NCI-H1092 (cell line): ENCODE measurements at regions not wholly inside any gene's neighbourhood (a gene's known extent, or its start where the extent isn't known, plus 50 kb on each side); places are given as distances from the start of the nearest gene placed in this dataset.

ENCODE experiments used
- DNase-seq: peaks from one replicate; lab custom pipeline; 2025; lab: John Stamatoyannopoulos, UW

DNA sequence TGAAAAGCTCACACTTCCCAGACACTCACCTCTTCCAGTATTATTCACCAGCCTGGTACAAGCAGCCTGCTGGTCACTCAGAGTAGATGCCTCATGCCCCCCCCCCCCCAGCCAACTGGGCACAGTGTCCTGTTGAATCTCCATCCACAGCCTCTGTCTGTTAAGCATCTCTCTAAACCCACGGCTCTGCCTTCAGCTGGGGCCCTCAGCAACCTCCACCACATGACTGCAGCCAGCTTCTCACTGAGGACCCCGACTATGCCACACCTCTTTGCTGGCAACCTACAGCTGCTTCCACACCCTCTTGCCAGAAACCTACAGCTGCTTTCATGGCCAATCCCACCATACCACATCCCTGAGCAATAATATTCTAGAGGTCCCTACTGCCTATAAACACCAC, 113.1 kb downstream of the RHOU start:
- DNase-seq = no peak

DNA sequence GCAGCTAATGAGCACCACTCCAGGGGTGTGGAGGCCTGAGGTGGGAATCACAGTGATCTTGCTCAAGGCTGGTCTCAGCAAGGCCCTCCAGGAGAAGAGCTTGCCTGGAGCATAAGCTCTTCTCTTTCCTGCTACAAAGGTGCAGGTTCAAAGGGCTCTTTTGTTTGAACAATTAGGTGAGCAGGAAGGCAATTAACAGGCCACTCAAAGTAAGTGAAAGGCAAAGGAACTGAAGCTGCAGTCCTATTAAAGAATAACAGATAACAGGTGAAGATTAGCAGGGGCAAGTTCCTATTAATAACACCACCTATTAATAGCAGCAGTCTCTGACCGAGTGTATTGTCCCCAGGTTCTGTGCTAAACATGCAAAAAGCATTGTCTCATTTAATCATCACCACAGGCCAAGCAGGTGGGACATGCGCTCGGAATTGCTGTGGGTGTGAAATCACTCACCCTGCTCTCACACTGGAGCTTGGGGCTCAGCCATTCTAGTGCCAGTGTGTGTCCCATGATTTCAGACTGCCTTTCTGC, 113.8 kb downstream of the RHOU start:
- DNase-seq = no peak

DNA sequence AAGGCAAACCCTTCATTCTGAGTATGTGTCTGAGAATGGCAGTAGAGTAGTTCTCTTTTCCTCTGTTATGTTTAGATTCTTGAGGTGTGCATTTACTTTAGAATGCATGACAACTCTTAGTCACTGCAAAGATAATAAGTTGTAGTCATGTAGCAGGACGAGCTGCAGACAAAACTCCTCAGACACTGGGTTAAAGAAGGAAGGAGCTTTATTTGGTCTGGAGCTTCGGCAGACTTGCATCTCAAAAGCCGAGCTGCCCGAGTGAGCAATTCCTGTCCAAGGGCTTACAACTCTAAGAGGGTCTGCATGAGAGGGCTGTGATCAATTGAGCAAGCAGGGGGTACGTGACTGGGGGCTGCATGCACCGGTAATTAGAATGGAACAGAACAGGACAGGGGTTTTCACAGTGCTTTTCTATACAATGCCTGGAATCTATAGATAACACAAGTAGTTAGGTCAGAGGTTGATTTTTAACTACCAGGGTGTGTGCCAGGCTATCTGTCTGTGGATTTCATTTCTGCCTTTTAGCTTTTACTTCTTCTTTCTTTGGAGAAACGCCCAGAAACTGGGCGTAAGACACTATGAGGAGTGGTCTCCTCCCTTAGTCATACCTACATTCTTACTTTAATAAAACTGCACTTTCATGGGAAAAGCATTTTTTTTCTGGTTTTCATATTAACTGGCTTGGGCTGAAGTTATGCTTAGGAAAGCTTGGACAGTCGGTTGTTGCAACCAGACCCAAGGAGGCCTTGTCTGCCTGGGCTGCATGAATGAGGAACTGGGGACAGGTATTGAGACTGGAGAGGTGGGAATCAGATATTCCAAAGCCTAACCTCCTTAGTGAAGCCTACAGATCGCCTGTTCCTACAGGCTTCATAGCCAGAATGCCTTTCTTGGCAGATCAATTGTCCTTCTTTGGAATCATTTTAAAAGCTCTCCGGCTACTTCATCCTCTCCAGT, 115.1 kb downstream of the RHOU start:
- DNase-seq = no peak

DNA sequence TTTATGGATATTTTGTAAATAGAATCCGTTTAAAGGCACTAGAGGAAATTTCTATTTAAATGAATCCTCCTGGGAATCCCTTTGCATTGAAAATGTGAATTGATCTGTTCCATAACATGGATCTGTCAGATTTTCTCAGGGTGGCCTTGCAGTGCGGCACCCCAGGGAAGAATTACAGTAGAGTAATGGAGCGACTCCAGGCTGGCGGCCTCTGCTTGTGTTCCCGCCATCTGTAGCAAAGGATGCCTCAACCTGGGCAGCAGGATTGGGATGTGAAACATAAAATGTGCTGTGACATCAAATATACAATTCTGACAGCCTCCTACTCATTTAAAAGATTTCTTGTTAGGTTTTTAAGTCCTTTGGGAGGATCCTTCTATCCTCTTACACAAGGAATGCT, 115.9 kb downstream of the RHOU start:
- no peak for DNase-seq

DNA sequence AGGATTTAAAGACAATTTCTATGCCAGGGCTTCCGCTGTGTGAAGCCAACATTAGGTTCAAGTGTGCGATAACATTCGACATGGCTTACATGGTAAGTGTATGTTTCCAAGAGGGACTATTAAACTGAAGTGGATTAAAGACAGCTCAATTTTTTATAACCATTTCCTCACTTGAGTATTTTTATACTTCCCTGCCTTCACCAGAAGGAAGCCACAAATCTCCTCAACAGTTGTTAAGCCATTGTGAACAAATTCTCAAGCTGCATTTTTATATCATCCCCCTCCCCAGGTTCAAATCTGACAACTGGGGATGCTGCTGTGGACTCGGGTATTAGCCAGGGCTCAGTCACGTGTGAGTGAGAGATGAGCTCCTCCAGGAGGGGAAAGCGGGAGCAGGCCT, 116.3 kb downstream of the RHOU start:
- DNase-seq = no peak

DNA sequence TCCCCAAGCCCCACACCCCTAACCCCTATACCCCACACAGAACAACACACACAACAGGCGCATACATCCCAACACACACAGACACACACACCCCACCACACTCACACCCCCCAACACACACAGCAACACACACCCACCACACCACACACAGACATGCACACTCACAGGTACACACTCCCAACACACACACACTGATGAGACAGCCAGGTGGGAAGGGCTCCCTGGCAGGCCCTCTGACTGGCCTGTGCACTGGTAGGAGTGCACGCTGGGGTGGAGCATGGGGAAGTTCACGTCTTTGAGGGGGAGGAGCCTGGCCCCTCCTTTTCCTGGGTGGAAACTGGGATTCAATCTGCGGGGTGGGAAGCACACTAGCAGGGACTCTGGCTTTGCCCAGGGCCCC, 116.7 kb downstream of the RHOU start:
- no peak for DNase-seq

DNA sequence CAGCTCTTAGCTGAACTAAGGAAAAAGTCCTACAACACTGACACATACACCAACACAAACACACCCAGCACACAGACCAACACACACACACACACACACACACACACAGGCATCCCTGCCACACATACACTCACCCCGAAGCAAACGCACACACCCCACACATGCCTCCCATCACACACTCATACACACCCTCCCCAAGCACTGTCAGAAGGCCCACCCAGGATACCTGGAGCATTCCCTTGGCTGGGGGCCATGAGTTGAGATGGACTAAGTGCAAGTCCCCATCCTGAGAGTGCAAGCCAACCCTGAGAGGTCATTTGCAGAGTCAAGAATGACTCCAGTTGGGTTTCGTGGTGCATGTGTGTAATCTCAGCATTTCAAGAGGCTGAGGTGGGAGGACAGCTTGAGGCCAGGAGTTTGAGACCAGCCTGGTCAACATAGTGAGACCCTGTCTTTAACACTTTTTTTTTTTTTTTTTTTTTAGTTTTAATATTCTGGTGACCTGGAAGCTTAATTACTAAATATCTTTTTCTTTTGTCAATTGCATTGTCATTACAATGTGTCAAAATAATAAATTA, 117.3 kb downstream of the RHOU start:
- no peak for DNase-seq

DNA sequence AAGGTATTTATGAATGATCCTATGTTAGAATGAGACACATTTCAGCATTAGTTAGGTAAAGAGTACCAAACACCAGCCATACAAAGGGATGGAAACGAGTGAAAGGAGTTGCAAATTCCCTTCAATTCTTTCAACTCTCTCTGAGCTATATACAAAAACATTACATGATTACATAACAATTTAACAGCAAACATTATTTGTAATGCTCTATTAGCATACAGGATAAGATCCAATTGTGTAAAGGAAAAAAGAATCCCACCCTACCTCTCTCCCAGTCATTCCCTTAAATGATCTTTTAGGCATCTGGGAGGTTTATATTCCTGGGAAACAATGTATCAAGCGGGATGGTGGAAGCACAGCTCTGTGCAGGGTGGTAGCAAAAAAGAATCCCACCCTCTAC, 117.9 kb downstream of the RHOU start:
- no peak for DNase-seq

DNA sequence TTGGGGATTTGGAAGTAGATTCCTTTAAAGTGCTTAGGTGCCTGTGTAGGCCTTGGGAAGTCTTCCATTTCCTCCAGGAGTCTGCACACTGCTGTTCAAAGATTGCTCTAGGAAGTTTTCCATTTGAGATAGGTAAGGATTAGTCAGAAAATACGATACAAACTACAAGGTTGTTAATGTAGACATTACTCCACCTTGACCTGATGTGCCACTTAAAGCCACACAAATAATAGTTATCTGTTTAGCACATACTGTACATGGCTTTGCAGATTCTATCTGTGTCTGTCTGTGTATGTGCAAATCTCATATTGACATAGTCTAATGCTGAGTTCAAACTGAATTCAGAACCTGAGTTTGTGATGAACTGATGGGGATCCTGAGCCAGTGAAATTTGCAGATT, 118.4 kb downstream of the RHOU start:
- no peak for DNase-seq

DNA sequence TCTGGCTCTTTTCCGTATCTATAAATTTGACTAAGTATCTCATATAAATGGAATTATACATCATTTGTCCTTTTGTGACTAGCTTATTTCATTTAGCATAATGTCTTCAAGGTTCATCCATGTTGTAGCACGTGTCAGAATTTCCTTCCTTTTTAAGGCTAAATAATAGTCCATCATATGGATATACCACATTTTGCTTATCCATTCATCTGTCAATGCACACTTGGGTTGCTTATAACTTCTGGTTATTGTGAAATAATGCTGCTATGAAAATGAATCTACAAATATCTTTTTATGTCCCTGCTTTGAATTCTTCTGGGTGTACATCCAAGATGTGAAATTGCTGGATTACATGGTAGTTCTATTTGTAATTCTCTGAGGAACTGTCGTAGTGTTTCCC, 119.6 kb downstream of the RHOU start:
- no peak for DNase-seq

DNA sequence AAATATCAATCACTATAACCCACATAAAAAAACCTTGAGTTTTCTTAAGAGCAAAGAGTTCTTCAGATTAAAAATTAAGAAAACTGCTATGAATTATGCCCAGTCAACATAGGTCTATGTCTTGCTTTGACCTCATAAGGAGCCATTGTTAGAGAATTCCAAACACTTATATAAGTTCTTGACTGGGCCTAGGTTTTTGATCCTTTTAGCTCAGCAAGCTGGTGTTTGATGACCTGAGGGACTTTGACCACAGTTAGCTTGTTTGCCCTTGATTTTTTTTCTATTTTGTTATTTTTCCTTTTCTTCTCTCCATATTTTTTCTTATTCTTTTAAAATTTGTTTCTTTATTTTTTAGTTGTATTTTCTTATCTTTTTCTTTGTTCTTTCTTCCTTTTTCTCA, 122.3 kb downstream of the RHOU start:
- no peak for DNase-seq

DNA sequence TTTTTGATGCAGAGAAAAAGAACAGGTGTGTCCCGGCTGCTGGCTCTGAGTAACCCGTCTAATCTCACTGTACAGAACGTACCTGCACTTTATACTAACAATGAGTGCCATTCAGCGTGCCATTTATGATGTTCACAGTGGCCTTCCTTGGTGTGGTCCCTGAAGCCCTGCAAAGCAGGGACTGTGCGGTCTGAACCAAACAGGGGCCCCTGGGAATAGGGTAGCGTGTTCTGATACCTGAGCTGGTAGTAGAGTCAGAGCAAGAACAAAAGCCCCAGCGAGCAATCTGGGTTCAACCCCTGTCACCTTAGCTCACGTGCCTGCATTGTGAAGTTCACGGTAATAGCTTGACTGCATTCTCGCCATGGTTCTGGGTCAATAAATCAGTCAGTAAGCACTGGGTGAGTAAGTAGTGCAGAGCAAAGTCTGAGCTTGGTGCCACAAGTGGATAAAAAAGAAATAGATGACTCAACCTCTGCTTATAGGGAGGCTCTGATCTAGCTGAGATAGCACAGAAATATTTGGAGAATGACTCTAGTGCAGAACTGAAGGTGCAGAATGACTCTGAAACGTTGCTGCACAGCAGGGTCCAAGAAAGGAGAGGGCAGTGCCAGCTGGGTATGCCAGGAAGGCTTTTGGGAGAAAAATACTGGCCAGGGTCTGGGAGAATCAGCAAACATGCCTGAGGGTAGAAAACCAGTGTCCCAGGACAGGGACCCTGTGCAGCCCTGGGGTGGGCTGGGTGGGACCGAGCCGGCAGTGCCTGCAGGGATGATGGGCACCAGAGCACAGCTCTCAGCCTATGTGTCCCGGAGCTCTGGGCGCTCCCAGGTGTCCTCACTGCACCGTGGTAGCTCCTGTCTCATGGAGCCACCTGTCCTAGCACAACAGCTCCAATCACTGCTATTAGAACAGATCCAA, 125.9 kb downstream of the RHOU start:
- DNase-seq = no peak

DNA sequence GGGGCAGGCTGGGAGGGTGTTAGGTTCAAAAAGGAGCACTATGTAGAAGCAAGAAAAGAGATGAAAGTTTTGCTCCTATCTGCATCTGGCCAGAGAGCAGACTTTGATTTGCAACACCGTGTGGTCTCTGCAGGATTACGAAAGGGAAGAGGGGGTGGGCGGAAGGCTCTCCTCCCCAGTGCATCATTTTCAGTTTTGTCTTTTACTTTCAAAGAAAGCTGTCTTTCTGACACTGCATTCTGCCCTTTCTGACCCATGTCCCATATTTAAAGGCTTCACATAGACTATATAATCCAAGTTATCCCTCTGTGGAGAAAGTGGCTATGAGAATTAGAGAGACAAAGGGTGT, 126.5 kb downstream of the RHOU start:
- no peak for DNase-seq

DNA sequence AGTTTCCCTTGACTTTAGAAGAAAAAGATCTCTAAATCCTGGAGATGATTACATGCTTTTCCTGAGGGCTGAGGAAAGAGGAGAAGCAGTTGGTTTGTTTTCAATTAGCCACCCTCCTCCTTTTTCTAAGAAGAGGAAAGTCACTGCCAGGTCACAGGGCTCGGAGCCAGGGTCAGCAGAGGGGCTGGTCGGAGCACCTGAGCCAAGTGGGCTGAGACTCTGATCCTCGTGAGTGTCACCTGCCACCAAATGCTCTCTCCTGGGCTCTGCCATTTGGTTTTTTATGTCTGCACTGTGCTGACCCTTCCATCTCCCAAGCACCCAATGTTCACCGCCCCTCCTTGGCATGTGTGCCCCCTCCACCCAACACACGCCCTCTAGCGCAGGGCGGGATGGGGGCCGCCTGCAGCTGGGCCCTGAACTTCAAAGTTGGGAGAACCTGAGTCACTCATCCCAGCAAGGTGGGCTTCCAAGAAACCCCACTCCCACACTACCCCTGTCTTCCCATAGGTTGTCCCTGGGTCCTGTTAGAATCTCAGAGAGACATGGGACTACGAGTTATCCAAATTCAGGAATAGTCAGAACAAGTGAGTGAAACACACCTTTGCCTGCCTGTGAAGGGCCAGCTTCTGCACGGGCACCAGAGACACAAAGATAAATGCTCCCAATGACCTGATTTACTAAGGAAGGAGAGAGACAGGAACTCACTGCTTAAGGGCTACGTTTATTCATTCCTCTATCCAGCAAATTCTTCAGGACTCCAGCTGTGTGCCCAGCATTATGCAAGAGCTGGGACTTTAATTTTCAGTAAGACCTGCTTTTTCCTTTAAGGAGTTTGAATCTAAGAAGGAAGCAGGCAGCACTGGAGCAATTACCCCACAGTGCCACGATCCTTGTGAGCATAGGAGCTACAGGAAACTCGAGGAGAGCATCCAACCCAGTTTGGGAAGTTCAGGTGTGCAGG, 127.5 kb downstream of the RHOU start:
- no peak for DNase-seq

DNA sequence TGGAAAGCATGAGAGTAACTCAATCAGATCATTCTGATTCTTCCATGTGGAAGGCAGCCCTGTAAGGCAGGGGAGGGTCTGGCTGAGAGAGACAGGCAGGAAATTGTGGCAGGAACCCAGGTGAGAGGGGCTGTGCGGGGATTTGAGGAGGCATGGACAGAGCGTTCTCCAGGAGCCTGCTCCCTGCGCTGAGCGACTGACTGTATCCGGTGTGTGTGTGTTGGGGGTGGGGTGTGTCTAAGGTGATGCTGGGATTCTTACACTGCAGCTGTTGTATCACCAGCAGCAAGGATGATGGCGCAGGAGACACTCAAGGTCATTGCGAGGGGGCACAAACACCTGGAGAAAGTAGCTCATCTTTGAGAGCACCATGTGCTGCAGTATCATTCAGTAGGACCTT, 128.5 kb downstream of the RHOU start:
- DNase-seq = no peak

DNA sequence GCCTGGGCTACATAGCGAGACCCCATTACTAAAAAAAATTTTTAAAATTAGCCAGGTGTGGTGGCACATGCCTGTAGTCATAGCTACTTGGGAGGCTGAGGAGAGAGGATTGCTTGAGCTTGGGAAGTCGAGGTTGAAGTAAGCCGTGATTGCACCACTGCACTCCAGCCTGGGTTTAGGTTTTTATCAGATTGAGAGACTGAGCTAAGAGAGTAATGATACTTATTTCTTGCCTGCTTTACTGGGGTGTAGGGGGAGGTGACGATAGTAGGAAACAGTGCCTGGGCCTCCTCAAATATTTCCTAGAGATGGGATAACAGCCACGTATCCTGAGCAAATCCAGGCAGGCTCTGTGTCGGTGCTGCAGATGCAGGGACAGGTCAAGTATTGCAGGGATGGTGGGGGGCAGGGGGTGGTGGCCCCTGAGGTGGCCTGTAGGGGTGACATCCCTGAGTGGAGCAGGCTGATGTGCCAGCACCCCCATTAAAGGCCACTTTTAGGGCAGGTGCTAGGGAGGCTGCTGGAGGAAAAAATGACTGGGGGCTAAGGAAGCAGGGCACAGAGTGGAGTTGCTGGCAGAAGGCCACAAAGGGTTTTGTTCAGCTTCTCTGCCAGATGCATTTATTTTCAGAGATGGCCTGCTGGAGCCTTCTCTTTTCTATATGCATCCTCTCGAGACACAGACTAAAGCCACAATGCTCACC, 130.5 kb downstream of the RHOU start:
- peak; percentile 20 for DNase-seq

DNA sequence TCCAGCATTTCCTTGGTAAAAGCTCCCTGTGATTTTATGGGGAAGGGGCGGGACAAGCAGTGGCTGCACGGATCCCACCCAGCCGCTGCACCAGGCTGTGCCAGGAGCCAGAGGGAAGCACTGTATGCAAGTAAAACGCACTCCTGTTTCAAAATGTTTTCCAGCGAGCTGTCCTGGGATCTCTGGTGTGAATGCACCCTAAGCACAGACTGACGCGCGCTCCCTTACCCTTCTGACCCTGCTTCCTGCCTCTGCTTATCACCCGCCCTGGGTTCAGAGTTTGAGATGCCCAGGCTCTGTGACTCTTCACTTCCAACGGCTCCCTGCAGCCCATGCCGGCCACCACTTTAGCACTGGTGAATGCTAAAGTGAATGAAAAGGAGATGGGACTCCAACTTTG, 131.2 kb downstream of the RHOU start:
- no peak for DNase-seq

DNA sequence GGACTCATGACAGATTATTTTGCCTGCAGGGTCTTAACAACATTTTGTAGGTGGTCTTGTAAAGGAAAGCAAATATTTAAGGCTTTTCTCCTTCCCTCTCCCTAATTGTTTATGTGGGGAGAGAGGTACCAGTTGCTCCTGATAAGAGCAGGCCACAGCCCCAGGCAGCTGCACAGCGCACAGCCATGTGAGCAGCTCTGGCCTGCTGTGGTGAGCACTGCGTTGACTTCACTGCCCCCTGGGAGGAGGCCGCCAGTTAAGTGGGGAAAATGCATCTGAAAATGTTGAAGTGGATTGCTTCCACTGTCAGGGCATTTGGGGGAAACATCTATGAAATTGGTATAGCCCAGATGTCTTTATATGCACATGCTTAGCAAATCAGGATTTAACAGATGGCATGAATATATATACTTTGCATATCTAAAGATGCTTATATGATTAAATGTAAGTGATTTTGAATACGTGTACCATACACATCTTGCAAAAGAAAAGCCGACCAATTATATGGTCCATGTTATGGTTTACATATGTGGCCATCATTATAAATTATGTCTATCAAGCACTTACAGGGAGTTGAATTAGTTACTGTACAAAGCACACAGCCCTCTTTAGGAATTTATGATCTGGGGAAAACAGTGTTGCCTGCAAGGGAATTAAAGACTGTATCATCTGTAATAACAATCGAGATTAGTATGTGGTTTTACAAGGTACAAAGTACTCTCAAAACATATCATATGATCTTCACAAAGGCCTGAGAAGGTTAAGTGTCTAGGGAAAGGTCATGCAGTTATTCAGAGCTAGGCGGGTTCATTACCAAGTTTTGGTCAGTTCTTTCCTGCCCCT, 132.1 kb downstream of the RHOU start:
- DNase-seq = peak; percentile 15

DNA sequence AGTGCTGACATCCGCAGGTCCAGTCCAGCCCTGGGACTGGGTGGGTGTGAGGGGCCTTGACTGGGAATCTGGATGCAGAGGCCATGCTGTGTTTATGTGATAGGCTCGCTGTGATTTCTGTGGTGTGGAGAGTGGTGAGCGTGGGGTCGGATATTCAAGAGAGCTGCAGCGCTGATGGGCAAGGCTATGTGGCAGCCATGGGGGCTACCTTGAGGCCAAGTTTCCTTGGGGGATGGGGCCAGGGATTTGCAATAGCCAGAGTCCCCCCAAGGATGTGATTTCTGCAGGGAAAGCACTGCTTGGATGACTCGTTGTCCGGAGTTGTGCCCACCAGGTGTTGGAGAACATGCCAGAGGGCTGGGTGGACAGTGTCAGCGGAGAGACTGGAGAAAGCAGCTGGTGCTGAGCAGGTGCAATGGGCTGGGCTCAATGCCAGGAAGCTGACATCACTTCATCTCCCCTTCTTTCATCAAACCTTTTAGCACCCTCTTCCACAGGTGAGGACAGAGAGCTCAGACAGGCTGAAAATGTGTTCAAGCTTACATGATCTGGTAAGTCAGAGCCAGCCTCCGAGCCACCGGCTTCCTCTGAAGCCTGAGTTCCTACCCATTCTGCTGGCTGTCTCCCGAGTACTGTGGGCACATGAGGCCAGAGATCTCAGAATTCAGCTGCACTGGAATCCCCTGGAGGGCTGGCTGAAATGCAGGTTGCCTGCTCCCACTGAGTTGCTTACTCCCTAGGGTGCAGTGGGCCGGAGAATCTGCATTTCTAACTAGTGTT, 132.9 kb downstream of the RHOU start:
- peak; percentile 83 for DNase-seq
